ENCODE measurements at regions not wholly inside any gene's neighbourhood (a gene's known extent, or its start where the extent isn't known, plus 50 kb on each side); places are given as distances from the start of the nearest gene placed in this dataset.

DNA sequence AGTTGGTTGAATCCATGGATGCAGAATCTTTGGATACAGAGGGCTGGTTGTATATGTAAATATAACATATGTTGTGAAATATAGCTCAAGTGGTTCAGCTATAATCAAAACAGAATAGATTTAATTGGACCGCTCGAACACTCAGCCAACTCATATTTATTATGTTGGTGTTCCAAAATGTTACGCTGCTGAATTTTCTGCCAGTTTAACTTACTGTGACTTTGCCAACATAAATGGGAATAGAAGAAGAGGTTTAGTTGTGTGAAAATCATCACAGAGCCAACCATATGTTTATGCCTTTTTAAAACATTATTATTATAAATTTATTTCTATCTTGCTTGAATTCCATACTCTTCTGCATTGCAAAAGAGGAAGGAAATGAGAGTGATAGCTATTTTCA lies 178.2 kb upstream of the FBXL7 start:
- Histone ChIP-seq H4K20me1 (ENCODE audit: insufficient read depth) (no peaks in the 10 kb centered on the region), H3K27me3 (ENCODE audit: insufficient read depth) (no peaks in the 10 kb centered on the region), H3K79me2 (ENCODE audit: insufficient read depth) (no peaks in the 10 kb centered on the region), H3K27ac (ENCODE audit: low read depth in 2 of 2, low read length in 1 of 2) (no peak overlapping the region), H3K9ac (no peak overlapping the region), H3K4me2 (no peak overlapping the region), H2AFZ (ENCODE audit: low read depth) (no peak overlapping the region), H3K4me3 (ENCODE audit: low read depth in 2 of 2, low read length in 1 of 2) (no peak overlapping the region), H3K36me3 (replicated peaks in 1 of 2; ENCODE audit: control insufficient read depth in 1 of 2, insufficient read depth in 2 of 2, low read length in 1 of 2) (no peaks in the 10 kb centered on the region), H3K4me1 (ENCODE audit: control insufficient read depth in 1 of 2, insufficient read depth in 2 of 2, low read depth in 1 of 2, low read length in 1 of 2) (peaks cover 0 to 2% of the 10 kb centered on the region in 2 experiments; a peak in 1 of 4 replicates), H3K9me2 (no peaks in the 10 kb centered on the region), H3F3A (replicated peaks; ENCODE audit: insufficient read depth) (no peaks in the 10 kb centered on the region), H3K9me3 (no peaks in the 10 kb centered on the region)
- CTCF ChIA-PET: no interaction called here
- POLR2A ChIA-PET: no interaction called here
- TF ChIP-seq, protein P1, sequence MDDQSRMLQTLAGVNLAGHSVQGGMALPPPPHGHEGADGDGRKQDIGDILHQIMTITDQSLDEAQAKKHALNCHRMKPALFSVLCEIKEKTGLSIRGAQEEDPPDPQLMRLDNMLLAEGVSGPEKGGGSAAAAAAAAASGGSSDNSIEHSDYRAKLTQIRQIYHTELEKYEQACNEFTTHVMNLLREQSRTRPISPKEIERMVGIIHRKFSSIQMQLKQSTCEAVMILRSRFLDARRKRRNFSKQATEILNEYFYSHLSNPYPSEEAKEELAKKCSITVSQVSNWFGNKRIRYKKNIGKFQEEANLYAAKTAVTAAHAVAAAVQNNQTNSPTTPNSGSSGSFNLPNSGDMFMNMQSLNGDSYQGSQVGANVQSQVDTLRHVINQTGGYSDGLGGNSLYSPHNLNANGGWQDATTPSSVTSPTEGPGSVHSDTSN (IDR thresholded peaks at IDR 0.05): no peak
- TF ChIP-seq, protein P2, sequence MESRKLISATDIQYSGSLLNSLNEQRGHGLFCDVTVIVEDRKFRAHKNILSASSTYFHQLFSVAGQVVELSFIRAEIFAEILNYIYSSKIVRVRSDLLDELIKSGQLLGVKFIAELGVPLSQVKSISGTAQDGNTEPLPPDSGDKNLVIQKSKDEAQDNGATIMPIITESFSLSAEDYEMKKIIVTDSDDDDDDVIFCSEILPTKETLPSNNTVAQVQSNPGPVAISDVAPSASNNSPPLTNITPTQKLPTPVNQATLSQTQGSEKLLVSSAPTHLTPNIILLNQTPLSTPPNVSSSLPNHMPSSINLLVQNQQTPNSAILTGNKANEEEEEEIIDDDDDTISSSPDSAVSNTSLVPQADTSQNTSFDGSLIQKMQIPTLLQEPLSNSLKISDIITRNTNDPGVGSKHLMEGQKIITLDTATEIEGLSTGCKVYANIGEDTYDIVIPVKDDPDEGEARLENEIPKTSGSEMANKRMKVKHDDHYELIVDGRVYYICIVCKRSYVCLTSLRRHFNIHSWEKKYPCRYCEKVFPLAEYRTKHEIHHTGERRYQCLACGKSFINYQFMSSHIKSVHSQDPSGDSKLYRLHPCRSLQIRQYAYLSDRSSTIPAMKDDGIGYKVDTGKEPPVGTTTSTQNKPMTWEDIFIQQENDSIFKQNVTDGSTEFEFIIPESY (IDR thresholded peaks at IDR 0.05; ENCODE audit: borderline replicate concordance, low read depth): no peak
- no peak for TF ChIP-seq POLR2AphosphoS5 (IDR thresholded peaks at IDR 0.05; ENCODE audit: low read depth, low read length)
- TF ChIP-seq SIN3A (IDR thresholded peaks at IDR 0.05; ENCODE audit: borderline replicate concordance, low read depth, low read length): no peak
- TF ChIP-seq MXI1 (IDR thresholded peaks at IDR 0.05; ENCODE audit: low read depth, low read length): no peak
- no peak for TF ChIP-seq TEAD4 (IDR thresholded peaks at IDR 0.05; ENCODE audit: borderline replicate concordance, insufficient read depth)
- TF ChIP-seq MEF2A (IDR thresholded peaks at IDR 0.05; ENCODE audit: borderline replicate concordance, low read depth): no peak
- TF ChIP-seq, protein P3, sequence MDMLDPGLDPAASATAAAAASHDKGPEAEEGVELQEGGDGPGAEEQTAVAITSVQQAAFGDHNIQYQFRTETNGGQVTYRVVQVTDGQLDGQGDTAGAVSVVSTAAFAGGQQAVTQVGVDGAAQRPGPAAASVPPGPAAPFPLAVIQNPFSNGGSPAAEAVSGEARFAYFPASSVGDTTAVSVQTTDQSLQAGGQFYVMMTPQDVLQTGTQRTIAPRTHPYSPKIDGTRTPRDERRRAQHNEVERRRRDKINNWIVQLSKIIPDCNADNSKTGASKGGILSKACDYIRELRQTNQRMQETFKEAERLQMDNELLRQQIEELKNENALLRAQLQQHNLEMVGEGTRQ (IDR thresholded peaks at IDR 0.05; ENCODE audit: borderline replicate concordance, low read depth, low read length): no peak
- no peak for TF ChIP-seq JUND (IDR thresholded peaks at IDR 0.05)
- no peak for TF ChIP-seq EZH2phosphoT487 (IDR thresholded peaks at IDR 0.05; ENCODE audit: borderline replicate concordance, low read depth)
- TF ChIP-seq ELF1 (IDR thresholded peaks at IDR 0.05): no peak
- no peak for TF ChIP-seq FOSL2 (IDR thresholded peaks at IDR 0.05; ENCODE audit: borderline replicate concordance, low read depth)
- TF ChIP-seq NRF1 (IDR thresholded peaks at IDR 0.05; ENCODE audit: low read depth, low read length): no peak
- no peak for TF ChIP-seq GABPA (IDR thresholded peaks at IDR 0.05; ENCODE audit: low read depth)
- no peak for TF ChIP-seq NFIC (IDR thresholded peaks at IDR 0.05; ENCODE audit: borderline replicate concordance)
- TF ChIP-seq, protein P4, sequence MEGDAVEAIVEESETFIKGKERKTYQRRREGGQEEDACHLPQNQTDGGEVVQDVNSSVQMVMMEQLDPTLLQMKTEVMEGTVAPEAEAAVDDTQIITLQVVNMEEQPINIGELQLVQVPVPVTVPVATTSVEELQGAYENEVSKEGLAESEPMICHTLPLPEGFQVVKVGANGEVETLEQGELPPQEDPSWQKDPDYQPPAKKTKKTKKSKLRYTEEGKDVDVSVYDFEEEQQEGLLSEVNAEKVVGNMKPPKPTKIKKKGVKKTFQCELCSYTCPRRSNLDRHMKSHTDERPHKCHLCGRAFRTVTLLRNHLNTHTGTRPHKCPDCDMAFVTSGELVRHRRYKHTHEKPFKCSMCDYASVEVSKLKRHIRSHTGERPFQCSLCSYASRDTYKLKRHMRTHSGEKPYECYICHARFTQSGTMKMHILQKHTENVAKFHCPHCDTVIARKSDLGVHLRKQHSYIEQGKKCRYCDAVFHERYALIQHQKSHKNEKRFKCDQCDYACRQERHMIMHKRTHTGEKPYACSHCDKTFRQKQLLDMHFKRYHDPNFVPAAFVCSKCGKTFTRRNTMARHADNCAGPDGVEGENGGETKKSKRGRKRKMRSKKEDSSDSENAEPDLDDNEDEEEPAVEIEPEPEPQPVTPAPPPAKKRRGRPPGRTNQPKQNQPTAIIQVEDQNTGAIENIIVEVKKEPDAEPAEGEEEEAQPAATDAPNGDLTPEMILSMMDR (IDR thresholded peaks at IDR 0.05): no peak
- no peak for TF ChIP-seq TAF1 (IDR thresholded peaks at IDR 0.05; ENCODE audit: borderline replicate concordance, low read depth, low read length)
- TF ChIP-seq GATA2 (CRISPR knock-in tag; IDR thresholded peaks at IDR 0.05): no peak
- TF ChIP-seq EP300 (IDR thresholded peaks at IDR 0.05; ENCODE audit: borderline replicate concordance in 1 of 2, low read depth in 1 of 2, low read length in 1 of 2): no peak
- WGBS (ENCODE audit: low lambda C conversion rate): 64% methylated on average over 3 of the region's 3 CpGs
- DNase-seq: no peak

Data from SK-N-SH (cell line).